NCI-H774 (cell line): ENCODE measurements at regions not wholly inside any gene's neighbourhood (a gene's known extent, or its start where the extent isn't known, plus 50 kb on each side); places are given as distances from the start of the nearest gene placed in this dataset.

Source experiments
- DNase-seq: peaks from one replicate; lab custom pipeline; 2025; lab: John Stamatoyannopoulos, UW

DNA sequence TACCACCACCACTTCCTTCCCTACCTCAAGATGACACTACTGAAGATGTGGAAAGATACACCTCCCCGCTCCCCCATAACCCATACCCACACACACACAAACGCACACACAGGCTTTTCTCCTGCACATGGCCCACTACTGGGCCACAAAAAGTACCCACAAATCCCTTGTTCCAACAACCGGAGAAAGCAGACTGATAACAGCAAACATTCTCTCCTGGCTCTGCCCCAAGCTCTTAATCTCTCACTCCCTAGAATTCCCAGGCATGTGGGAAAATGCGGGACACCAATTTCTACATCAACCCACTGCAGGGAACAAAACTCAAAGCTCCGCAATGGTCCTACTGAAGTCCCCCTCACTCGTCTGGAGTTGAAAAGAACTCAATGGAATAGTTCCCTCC, 611.0 kb upstream of the KLF4 start:
- DNase-seq, result no peak

DNA sequence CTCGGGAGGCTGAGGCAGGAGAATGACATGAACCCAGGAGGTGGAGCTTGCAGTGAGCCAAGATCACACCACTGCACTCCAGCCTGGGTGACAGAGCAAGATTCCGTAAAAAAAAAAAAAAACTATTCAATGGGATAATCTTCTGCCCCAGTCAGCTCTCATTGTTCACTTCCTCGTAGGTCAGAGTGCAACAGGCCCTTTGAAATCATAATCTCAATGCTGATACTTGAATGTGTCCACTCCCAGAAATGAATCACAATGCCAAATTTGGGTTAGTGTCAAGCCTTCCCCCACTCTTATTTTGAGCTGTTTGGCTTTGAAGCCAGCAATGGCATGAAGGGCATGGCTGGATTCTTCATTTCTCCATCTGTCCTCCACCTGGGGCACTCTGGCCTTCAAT, 610.3 kb upstream of the KLF4 start:
- DNase-seq, result no peak

DNA sequence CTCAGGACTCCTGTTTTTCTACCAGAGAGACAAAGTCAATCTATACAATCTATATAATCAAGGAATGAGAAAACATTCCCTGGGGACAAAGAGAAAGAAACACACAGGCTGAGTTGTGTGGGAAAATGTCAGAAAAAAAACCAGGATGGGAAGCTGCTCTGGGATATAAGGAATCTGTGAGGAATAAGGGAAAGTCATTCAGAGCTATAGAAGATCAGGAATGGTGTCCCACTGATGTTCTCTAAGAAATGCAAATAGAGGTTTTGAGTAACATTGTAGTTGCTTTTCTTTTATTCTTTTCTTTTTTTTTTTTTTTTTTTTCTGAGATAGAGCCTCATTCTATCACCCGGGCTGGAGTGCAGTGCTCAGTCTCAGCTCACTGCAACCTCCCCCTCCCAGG, 605.9 kb upstream of the KLF4 start:
- no peak for DNase-seq

DNA sequence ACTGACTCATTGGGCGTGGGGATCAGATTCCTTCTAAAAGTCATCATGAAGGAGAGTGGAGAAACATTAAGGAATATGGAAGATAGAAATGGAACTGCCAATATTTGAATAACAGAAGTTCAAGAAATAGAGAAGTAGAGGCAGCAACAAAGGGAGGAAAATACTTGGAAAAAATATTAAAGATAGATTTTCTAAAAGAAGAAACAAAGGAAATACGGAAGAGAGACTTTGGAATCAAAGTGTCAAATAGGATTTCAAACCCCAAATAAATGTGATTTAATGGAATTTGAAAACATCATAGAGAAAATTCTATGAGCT, 605.1 kb upstream of the KLF4 start:
- no peak for DNase-seq

DNA sequence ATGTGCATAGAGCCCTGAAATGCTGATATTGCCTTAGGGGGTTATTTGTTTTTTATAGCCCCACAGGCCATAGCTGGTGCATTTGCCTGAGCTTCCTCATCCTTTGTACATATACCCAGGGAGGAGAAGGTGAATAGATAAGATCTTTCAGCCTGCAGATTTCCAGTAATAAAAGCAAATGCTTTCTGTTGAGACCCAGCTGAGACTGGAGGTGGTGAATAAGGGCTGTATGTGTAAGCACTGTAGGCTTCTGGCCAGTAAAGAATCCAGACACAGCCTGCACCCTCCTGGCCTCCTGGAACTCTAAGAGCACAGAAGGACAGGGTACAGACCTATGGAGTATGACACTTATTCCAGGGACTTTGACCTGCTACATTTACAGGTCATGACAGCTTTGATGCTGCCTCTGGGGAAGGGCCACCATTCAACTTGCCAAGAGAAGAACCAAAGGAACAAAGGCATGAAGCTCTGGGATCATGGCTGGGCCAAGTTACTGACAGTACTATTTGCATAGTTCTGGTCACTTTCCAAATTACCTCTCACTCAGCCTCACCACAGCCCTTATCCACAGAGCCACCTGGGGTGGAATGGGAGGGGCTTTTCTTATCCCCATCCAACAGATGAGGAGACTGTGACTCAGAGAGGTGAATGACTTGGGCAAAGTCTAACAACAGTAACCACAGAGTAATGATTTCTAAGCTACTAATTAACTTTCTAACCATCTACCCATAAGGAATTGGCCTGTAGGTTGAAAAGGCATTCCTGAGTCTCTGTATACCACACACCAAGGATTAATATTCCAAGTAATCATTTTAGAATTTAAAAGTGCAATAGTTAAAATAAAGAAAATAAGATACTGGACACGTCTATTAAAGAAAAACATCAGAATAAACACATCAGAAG, 604.5 kb upstream of the KLF4 start:
- no peak for DNase-seq

DNA sequence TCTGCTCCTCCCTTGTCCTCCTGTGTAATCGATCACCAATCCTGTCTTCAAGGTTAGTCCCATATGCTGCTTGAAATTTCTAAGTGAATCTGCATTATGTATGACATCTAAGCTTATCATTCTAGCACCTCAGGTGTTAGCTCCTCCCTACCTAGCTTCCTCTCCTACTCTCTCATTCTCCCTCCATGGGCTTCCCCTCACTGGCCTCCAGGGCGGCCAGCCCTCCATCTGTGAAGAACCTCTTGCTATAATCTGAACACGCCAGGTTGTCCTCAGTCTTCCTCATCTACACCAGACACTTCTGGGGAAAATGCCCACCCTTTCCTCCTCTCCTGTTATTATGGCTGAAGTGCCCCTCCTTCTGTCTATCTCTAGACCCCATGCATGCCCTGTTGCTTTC, 599.3 kb upstream of the KLF4 start:
- DNase-seq, result no peak

DNA sequence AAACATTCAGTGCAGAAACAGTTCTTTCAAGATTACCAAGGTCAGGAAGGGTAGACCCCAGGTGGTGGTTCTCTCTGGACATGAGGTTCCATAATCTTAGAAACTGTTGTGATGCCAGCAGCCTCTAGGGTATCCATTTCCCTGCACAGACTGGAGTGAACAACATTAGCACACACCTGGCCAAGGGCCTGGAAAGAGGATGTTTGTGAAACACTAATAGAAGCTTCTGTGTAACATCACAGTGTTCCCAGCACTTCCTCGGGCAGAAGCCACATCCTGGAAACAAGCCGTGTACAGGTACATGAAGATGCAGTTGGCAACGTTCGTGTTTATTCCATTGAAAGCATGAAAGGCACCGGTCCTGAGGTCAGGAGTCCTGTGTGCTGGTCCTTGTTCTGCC, 598.2 kb upstream of the KLF4 start:
- no peak for DNase-seq

DNA sequence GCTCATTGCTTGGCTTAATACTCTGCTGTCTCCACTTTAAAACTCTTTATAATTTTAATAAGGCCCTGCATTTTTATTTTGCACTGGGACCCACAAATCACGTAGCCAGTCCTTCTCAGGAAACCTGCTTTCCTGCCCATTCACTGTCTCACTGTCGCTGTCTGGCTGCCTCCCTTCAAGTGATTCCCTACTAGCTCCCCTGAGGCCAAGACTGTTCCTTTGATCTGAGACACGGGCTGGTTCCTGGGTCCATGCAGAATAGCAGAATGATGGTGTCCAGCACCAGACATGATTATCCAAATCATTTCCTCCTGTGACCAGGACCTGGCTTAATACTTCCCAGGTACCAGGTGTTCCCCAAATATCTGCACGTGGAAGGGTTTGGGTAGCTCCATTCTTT, 597.1 kb upstream of the KLF4 start:
- no peak for DNase-seq

DNA sequence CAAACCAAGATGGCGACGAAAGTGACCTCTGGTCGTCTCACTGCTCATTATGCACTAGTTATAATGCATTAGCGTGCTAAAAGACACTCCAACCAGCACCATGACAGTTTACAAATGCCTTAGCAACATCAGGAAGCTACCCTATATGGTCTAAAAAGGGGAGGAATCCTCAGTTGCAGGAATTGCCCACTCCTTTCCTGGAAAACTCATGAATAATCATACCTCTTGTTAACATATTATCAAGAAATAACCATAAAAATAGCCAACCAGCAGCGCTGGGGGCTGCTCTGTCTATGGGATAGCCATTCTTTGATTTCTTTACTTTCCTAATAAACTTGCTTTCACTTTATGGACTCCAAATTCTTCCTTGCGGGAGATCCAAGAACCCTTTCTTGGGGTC, 595.7 kb upstream of the KLF4 start:
- no peak for DNase-seq

DNA sequence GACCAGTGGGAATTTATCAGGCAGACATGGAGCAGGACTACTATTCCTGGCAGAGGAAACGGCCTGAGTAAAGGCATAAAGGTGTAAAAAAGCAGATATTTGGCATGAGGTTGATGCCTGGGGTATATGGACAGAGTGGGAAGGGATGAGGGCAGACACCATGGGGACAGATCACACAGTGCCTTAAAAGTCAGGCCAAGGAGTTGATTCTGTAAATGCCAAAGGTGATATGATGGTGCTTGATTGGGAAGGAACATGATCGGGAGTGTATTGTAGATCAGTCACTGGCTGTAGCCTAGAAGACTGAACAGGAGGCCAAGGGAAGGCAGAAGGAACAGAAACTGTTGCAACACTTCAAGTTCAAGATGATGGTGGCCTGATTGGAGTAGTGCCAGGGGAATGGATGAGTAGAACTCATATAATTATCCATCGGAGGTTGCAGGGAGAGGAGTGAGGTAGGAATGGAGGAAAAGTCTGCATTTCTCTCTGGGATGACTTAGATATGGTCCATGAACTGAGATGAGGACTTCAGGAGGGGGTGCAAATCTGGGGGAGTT, 594.3 kb upstream of the KLF4 start:
- no peak for DNase-seq

DNA sequence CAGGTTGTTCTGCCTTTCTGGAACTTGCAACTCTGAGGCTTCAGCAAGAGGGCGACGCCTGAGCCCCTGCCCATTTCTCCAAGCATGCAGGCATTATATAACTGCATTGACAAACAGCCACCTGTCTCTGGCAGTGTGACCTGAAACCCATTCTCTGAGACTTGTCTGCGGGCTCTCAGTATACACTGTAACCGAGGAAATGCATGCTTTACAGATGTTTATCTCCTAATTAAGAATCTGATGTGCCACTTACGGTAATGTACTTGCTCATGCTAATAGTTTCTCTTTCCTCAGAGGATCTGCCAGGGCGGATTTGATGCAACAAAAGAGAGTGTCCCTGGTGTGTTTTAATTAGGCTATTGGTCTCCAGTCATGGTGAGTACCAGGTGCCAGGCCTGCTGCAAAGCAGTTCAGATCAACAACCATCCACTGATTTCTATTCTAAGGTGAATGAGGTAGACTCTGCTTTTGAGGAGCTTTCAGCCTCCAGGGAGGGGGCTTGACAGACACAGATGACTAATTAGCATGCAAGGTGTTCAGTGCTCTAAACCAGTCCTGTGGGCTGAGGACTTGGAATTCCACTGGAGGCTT, 593.7 kb upstream of the KLF4 start:
- DNase-seq, result peak; percentile 8

DNA sequence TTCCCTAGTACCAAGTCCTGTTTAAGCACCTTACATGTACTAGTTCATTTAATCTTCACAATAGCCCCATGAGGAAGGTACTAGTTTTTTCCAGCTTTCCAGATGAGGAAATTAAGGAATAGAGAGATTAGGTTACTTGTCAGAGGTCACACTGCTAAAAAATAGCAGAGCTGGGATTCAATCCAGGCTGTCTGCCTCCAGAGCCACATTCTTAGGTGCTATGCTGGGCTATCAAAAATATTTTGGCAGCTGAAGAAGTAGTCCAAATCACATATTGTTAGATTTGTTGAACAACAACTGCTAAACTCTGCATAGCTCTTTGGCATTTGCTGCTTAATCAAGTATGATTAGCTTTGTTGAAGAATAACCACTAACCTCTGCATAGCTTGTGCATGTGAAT, 591.5 kb upstream of the KLF4 start:
- DNase-seq, result no peak

DNA sequence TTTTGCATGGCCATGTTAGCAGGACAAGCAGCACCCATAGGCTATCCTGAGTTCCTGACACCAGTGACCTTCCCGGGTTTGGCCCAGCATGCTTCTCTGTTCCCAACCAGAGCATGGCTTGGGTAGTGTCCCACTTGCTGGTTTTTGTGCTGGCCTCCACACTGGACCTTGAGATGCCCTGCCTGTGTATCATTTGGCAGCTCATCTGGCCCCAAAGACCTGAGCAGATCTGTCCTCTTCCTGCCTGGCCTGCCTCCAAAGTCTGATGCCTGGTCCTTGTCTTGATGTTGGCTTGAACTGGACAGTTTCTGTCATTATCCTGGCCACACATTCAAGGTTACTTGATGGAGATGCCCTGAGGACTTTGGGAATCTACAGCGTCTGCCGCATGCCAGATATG, 590.7 kb upstream of the KLF4 start:
- DNase-seq, result no peak

DNA sequence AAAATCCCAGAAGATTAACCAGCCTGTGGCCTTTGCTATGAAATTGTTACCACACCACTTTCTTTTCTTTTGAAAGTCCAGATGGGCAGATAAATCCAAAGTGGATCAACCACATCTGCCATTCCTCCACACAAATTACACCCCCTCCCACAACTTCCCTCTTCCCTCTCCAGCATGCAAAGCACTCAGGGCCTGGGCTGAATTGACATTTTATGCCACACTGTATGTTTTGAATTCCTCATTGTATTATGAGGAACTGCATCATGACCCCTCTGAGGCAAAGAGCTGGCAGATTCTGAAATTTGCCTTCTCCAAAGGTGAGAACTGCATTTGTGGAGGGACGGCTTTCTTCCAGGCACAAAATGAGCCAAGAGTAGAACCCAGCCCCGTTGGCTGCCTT, 589.2 kb upstream of the KLF4 start:
- DNase-seq, result no peak

DNA sequence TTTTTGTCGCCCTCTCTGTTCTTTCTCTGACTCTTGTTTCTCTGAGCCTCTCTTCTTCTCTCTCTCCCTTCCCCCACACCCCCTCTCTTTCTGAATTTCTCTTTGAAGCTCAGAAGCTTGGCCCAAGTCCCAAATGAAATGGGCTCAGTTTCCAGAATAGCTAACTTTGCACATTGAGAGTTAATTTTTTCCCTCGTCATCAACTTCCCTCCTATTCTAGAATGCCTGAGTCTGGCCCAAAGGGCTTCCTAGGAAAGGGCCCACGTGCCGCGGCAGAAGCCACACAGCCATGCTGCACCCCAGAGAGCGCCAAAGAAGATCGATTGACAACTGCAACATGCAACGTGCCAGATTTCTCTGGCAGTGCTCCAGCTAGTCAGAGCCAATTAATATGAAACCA, 588.8 kb upstream of the KLF4 start:
- DNase-seq, result no peak

DNA sequence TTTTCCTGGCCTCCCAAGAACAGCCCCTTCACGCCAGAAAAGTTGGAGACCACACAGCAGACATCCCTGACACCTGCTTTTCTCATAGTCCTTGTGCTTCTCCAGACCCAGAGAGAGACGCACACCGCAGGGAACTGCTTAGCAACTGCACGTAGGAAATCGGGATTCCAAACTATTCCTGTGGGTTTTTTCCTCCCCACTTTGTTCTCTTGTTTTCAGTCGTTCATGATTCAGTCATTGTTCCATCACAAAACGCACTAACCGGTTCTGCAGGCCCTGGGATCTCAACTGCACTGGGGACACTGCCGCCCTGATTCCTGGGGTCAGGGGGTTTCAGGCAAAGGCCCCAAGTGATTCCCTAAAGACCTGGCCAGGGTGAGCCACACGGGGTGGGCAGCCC, 588.0 kb upstream of the KLF4 start:
- peak; percentile 52 for DNase-seq

DNA sequence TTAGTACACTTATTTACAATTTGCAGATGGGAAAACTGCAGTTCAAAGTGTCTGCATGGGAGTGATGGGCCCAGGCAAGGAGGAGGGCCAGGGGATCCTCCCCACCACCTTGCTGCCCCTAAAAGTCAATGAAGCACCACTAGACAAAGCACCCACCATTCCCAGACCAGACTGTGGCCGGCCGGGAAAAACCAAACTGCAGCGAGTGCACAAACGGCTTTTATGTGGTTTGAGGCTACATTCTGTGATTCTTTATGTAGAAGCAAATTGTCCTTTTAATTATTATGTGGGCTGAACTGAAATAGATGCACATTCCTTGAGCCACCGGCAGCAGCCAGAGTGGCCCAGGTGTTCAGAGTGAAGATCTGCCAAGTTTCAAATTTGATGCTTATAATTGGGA, 585.3 kb upstream of the KLF4 start:
- DNase-seq, result no peak

DNA sequence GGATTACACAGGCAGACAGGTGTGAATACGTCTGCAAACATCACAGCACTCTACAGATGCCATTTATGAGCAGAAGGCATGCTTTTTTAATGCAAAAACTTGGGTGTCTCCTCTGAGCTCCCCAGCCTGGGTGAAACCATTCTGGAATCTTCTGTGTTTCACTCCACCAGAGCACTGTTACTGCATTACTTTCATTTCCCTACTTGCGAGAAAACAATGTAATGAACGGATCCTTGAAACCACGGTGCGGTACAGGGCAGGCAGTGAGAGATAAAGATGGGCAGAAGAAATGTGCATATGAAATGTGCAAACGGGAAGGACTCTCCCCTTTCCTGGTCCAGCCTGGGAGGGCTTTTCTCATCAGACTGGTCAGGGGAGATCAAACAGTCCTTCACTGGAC, 584.3 kb upstream of the KLF4 start:
- DNase-seq, result no peak

DNA sequence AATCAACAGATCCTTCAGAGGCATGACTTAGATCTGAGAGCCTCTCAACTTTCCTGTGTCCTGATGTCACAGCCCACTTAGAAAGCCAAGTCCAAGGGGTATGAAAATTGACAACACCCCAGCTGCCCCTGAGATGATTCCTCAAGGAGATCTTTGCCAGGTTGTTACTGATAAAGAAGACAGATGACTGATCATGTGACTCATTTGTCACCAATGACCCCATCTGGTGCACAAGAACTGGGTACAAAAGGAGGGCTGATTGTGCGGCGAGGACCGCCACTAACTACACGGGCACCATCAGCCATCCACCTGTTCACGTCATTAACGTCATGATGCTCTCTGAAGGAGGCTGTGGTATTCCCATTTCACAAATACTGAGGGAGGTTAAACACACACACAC, 583.2 kb upstream of the KLF4 start:
- DNase-seq, result no peak

DNA sequence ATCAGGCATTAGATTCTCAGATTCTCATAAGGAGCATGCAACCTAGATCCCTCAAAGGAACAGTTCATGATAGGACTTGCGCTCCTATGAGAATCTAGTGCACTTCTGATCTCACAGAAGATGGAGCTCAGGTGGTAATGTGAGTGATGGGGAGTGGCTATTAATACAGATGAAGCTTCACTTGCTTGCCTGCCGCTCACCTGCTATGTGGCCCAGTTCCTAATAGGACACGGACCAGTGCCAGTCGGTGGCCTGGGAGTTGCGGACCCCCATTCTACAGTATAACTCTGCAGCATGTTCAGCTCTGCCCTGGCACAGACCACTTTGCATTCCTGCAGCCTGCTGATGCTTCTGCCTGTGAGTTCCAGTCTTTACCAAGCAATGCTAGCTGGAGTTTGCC, 581.3 kb upstream of the KLF4 start:
- DNase-seq, result no peak

DNA sequence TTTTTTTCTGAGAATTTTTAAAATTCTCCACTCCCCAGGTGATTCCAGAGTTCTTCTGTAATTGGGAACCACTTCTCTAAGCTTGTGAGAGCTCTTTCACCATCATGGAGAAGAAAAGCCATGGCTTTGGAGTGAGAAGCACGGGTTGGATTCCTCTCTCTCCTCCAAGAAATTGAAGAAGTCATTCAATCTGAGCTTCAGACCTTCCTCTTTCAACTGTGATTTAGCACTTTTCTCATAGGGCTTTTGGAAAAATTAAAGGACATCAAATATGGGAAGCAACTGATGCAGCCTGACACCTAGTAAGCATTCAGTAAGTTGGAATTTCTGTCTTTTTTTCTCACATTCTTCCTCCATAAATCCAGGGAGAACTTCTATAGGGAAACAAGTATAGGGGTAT, 580.4 kb upstream of the KLF4 start:
- no peak for DNase-seq

DNA sequence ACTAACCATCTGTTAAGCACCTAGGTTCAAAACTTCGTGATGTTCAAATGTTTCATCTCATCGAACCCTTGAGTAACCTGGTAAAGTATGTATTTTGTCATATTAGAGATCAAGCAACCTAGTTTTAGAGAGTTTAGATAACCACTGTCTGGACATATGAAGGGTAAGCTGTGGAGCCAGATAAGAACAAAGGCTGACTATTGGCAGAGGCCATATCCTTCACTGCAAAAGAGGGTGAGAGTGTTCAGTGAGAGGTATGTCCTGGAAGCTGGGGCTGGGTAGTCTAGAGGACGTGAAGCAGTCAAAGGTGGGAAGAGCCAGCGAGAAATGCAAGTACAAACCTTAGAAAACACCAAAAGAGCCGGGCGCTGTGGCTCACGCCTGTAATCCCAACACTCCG, 573.1 kb upstream of the KLF4 start:
- no peak for DNase-seq

DNA sequence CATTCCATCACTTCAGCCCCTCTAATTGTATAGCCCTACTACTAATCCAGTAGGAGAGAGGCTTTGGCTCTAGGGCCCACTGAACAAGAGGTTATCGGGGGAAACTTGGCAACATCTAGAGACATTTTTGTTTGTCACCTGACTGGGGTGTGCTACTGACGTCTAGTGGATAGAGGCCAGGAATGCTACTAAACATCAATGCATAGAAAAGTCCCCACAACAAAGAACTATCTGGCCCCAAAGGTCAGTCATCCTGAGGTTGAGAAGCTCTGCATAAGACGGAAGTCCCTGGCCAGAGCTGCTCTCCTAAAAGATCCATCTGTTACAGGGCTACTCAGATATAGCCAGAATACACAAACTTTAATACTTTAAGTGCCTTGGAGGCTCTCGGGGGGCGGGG, 570.6 kb upstream of the KLF4 start:
- no peak for DNase-seq
